Mucosa of gallbladder (tissue), 1 donor: ENCODE measurements at regions not wholly inside any gene's neighbourhood (a gene's known extent, or its start where the extent isn't known, plus 50 kb on each side); places are given as distances from the start of the nearest gene placed in this dataset.

Experiments
- DNase-seq: peaks from one replicate; pipeline ENCODE4 v3.0.0-alpha.2; 2020; ENCODE audit warnings: low spot score
- donor health status: DM: no; HTN: no; CAD: no.

- no peak for DNase-seq
Observed at GRCh38 chr22:47851586-47851985, 1089.1 kb downstream of the TBC1D22A start.

- no peak for DNase-seq
Observed at GRCh38 chr22:47850644-47851151, 1088.2 kb downstream of the TBC1D22A start.

GRCh38 chr22:47849576-47849975 is 1087.1 kb downstream of the TBC1D22A start:
- DNase-seq = no peak

- no peak for DNase-seq
Observed at GRCh38 chr22:47848184-47848920, 1085.9 kb downstream of the TBC1D22A start.

GRCh38 chr22:47847131-47847890 is 1084.9 kb downstream of the TBC1D22A start:
- no peak for DNase-seq

GRCh38 chr22:47846206-47846605 is 1083.8 kb downstream of the TBC1D22A start:
- DNase-seq = no peak

GRCh38 chr22:47842119-47842518 is 1079.7 kb downstream of the TBC1D22A start:
- DNase-seq = no peak

- DNase-seq = no peak
Observed at GRCh38 chr22:47841156-47841555, 1078.7 kb downstream of the TBC1D22A start.

GRCh38 chr22:47839595-47840227 is 1077.3 kb downstream of the TBC1D22A start:
- DNase-seq = no peak

- peak; percentile 17 for DNase-seq
Observed at GRCh38 chr22:47837703-47838102, 1075.3 kb downstream of the TBC1D22A start.

- no peak for DNase-seq
Observed at GRCh38 chr22:47836957-47837356, 1074.5 kb downstream of the TBC1D22A start.

- no peak for DNase-seq
Observed at GRCh38 chr22:47835726-47836125, 1073.3 kb downstream of the TBC1D22A start.

GRCh38 chr22:47826016-47826415 is 1063.6 kb downstream of the TBC1D22A start:
- no peak for DNase-seq

GRCh38 chr22:47822422-47822821 is 1060.0 kb downstream of the TBC1D22A start:
- DNase-seq = no peak

- no peak for DNase-seq
Observed at GRCh38 chr22:47818496-47818895, 1056.0 kb downstream of the TBC1D22A start.

- DNase-seq = no peak
Observed at GRCh38 chr22:47817380-47817779, 1054.9 kb downstream of the TBC1D22A start.

GRCh38 chr22:47816863-47817210 is 1054.4 kb downstream of the TBC1D22A start:
- DNase-seq = no peak

GRCh38 chr22:47816121-47816862 is 1053.8 kb downstream of the TBC1D22A start:
- no peak for DNase-seq

- DNase-seq = no peak
Observed at GRCh38 chr22:47814474-47814873, 1052.0 kb downstream of the TBC1D22A start.

- DNase-seq = no peak
Observed at GRCh38 chr22:47813661-47814060, 1051.2 kb downstream of the TBC1D22A start.

- DNase-seq = no peak
Observed at GRCh38 chr22:47811971-47812370, 1049.5 kb downstream of the TBC1D22A start.
